Neural cell (in vitro differentiated cells): ENCODE measurements at regions not wholly inside any gene's neighbourhood (a gene's known extent, or its start where the extent isn't known, plus 50 kb on each side); places are given as distances from the start of the nearest gene placed in this dataset.

ENCODE experiments used
- H2AFZ ChIP-seq: fragments of 200-600, 300-800 bp; sonication (generic), shearing (Covaris generic); 2 replicates; pipeline ENCODE4 v1.6.0; 2014; ENCODE audit warnings: low read depth, mild to moderate bottlenecking, antibody characterized with exemption, low read length, moderate library complexity
- H3F3A ChIP-seq: fragments of 200-600 bp; shearing (Covaris generic); 2 replicates; pipeline ENCODE4 v1.6.1; 2016; ENCODE audit warnings: mild to moderate bottlenecking, moderate library complexity, mixed read lengths, antibody characterized with exemption, low read length; ENCODE audit not compliant: insufficient read depth, poor library complexity, severe bottlenecking
- H3K27ac ChIP-seq: fragments of 200-600, 300-800 bp; sonication (generic), shearing (Covaris generic); 2 replicates; pipeline ENCODE4 v1.5.1; 2014; ENCODE audit warnings: mild to moderate bottlenecking, low read length, moderate library complexity
- H3K27me3 ChIP-seq: fragments of 300-800, 200-600 bp; sonication (generic), shearing (Covaris generic); 2 replicates; pipeline ENCODE4 v1.6.0; 2014; ENCODE audit warnings: mild to moderate bottlenecking, low read depth, low read length, moderate library complexity; ENCODE audit not compliant: insufficient read depth
- H3K36me3 ChIP-seq: fragments of 300-800, 200-600 bp; sonication (generic), shearing (Covaris generic); 2 replicates; pipeline ENCODE4 v1.5.1; 2014; ENCODE audit warnings: mild to moderate bottlenecking, antibody characterized with exemption, low read length, moderate library complexity; ENCODE audit not compliant: insufficient read depth
- H3K4me2 ChIP-seq: fragments of 300-800, 200-600 bp; sonication (generic), shearing (Covaris generic); 2 replicates; pipeline ENCODE4 v1.6.0; 2014; ENCODE audit warnings: mild to moderate bottlenecking, low read length
- H3K4me3 ChIP-seq: fragments of 300-800, 200-600 bp; sonication (generic), shearing (Covaris generic); 2 replicates; pipeline ENCODE4 v1.5.1; 2014; ENCODE audit warnings: mild to moderate bottlenecking, low read length, moderate library complexity
- H3K79me2 ChIP-seq: fragments of 200-600 bp; shearing (Covaris generic); replicated peaks from 2 replicates; pipeline ENCODE4 v1.6.0; 2014; ENCODE audit warnings: mild to moderate bottlenecking, low read length, moderate library complexity; ENCODE audit not compliant: insufficient read depth
- H3K9ac ChIP-seq: fragments of 300-800, 200-600 bp; sonication (generic), shearing (Covaris generic); 2 replicates; pipeline ENCODE4 v1.6.1; 2016; ENCODE audit warnings: mild to moderate bottlenecking, low read length, mixed read lengths
- H3K9me2 ChIP-seq: fragments of 200-600 bp; shearing (Covaris generic); 2 replicates; pipeline ENCODE4 v1.6.1; 2016; ENCODE audit warnings: mild to moderate bottlenecking, low read length, mixed read lengths; ENCODE audit not compliant: insufficient read depth
- H3K9me3 ChIP-seq: fragments of 200-600, 300-800 bp; sonication (generic), shearing (Covaris generic); 2 replicates; pipeline ENCODE4 v1.6.1; 2016; ENCODE audit warnings: mild to moderate bottlenecking, mixed run types, low read length, moderate library complexity, mixed read lengths
- H4K20me1 ChIP-seq: fragments of 200-600 bp; shearing (Covaris generic); 2 replicates; pipeline ENCODE4 v1.6.1; 2016; ENCODE audit warnings: mild to moderate bottlenecking, mixed run types; ENCODE audit not compliant: insufficient read depth
- CTCF ChIP-seq: fragments of 450-650 bp; IDR thresholded peaks from 2 replicates; pipeline ENCODE4 v1.5.1; 2014; ENCODE audit warnings: antibody characterized with exemption, mild to moderate bottlenecking, moderate library complexity; ENCODE audit not compliant: poor library complexity, severe bottlenecking
- EP300 ChIP-seq: fragments of 450-650 bp; conservative IDR thresholded peaks from 2 replicates; pipeline ENCODE4 v1.6.1; 2014; ENCODE audit warnings: antibody characterized with exemption, mild to moderate bottlenecking, moderate library complexity; ENCODE audit not compliant: poor library complexity, severe bottlenecking
- EZH2 ChIP-seq: fragments of 200-600, 300-800 bp; shearing (Covaris generic), sonication (generic); IDR thresholded peaks from 2 replicates; pipeline ENCODE4 v1.6.1; 2014; ENCODE audit warnings: antibody characterized with exemption, low read length, borderline replicate concordance, mild to moderate bottlenecking; ENCODE audit not compliant: insufficient read depth, poor library complexity, severe bottlenecking
- MXI1 ChIP-seq: fragments of 450-650 bp; conservative IDR thresholded peaks from 2 replicates; pipeline ENCODE4 v1.6.1; 2014; ENCODE audit warnings: antibody characterized with exemption, mild to moderate bottlenecking; ENCODE audit not compliant: poor library complexity, severe bottlenecking
- POLR2AphosphoS5 ChIP-seq: IDR thresholded peaks from 2 replicates; pipeline ENCODE4 v1.6.1; 2012
- RAD21 ChIP-seq: fragments of 450-650 bp; conservative IDR thresholded peaks from 2 replicates; pipeline ENCODE4 v1.6.1; 2014; ENCODE audit warnings: antibody characterized with exemption, mild to moderate bottlenecking, moderate library complexity
- REST ChIP-seq: IDR thresholded peaks from 2 replicates; pipeline ENCODE4 v1.6.1; 2012; ENCODE audit warnings: borderline replicate concordance
- SMC3 ChIP-seq: fragments of 450-650 bp; conservative IDR thresholded peaks from 2 replicates; pipeline ENCODE4 v1.6.1; 2014; ENCODE audit warnings: antibody characterized with exemption, mild to moderate bottlenecking, moderate library complexity; ENCODE audit not compliant: poor library complexity
- TAF1 ChIP-seq: IDR thresholded peaks from 2 replicates; pipeline ENCODE4 v1.6.1; 2012; ENCODE audit warnings: low read depth

- no peaks in the 10 kb centered on the region for H3F3A ChIP-seq
Measured at GRCh38 chr7:110446658-110447057, 644.3 kb upstream of the LRRN3 start.

GRCh38 chr7:110448918-110449317 lies 642.0 kb upstream of the LRRN3 start:
- H4K20me1 ChIP-seq, result no peaks in the 10 kb centered on the region
- H3K9me2 ChIP-seq, result no peaks in the 10 kb centered on the region

More at GRCh38 chr7:110446658-110447057, 644.3 kb upstream of the LRRN3 start:
- Histone ChIP-seq H3K79me2 (no peaks in the 10 kb centered on the region), H2AFZ (no peak overlapping the region), H3K9me3 (no peaks in the 10 kb centered on the region), H3K9ac (no peak overlapping the region), H3K36me3 (no peaks in the 10 kb centered on the region), H3K27me3 (no peaks in the 10 kb centered on the region), H3K4me3 (no peak overlapping the region), H3K9me2 (no peaks in the 10 kb centered on the region), H4K20me1 (no peaks in the 10 kb centered on the region), H3K4me2 (no peak overlapping the region), H3K27ac (no peak overlapping the region)
- TF ChIP-seq REST (no peak), POLR2AphosphoS5 (no peak), EZH2 (no peak), CTCF (no peak), EP300 (no peak), MXI1 (no peak), RAD21 (no peak), SMC3 (no peak), TAF1 (no peak)

More at GRCh38 chr7:110448918-110449317, 642.0 kb upstream of the LRRN3 start:
- Histone ChIP-seq H3K27me3 (no peaks in the 10 kb centered on the region), H3K9ac (no peak overlapping the region), H3K9me3 (no peaks in the 10 kb centered on the region), H3F3A (no peaks in the 10 kb centered on the region), H3K27ac (no peak overlapping the region), H2AFZ (no peak overlapping the region), H3K4me2 (no peak overlapping the region), H3K4me3 (no peak overlapping the region), H3K79me2 (no peaks in the 10 kb centered on the region), H3K36me3 (no peaks in the 10 kb centered on the region)
- TF ChIP-seq RAD21 (no peak), REST (no peak), SMC3 (no peak), MXI1 (no peak), CTCF (no peak), POLR2AphosphoS5 (no peak), EZH2 (no peak)
